GM21367 (cell line): ENCODE measurements at regions not wholly inside any gene's neighbourhood (a gene's known extent, or its start where the extent isn't known, plus 50 kb on each side); places are given as distances from the start of the nearest gene placed in this dataset.
"Not testable (repeated sequence)": the region's sequence is repeated elsewhere in the genome, so short reads cannot be mapped to it uniquely, and the experiment has no call there.

Source experiments
- ATAC-seq: cut with Tn5 transposase; IDR thresholded peaks from one replicate; pipeline ENCODE4 v1.9.1; 2021; ENCODE audit not compliant: unreplicated experiment

DNA sequence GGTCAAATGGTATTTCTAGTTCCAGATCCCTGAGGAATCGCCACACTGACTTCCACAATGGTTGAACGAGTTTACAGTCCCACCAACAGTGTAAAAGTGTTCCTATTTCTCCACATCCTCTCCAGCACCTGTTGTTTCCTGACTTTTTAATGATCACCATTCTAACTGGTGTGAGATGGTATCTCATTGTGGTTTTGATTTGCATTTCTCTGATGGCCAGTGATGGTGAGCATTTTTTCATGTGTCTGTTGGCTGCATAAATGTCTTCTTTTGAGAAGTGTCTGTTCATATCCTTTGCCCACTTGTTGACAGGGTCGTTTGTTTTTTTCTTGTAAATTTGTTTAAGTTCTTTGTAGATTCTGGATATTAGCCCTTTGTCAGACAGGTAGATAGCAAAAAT lies 269.9 kb upstream of the NREP start:
- not testable (repeated sequence) for ATAC-seq

DNA sequence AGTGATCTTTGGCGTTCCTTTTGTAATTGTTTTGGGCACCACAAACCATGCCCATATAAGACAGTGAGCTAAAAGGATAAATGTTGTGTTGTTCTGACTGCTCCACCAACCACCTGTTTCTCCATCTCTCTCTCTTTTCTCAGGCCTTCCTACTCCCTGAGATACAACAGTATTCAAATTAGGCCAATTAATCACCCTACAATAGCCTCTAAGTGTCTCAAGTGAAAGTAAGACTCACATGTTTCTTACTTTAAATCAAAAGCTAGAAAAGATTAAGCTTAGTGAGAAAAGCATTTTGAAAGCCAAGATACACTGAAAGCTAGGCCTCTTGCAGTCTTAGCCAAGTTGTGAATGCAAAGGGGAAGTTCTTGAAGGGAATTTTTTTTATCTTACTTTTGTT lies 268.8 kb upstream of the NREP start:
- ATAC-seq: peak; percentile 77

DNA sequence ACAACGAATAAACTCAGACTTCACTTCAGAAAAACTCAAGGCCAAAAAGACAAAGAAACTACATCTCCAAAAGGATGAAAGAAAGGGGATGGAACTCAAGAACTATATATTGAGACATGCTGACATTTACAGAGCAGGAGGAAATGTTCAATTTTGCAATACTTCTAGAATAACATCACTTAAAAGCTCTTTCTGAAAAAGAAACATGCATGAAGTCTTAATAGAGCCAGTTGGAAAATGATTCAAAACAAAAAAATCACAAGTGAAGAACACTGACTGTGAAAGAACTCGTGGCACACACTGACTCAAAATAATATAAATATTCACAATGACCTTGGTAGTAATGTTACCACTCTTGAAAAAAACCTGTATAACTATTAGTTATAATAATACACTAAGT lies 267.8 kb upstream of the NREP start:
- no peak for ATAC-seq

DNA sequence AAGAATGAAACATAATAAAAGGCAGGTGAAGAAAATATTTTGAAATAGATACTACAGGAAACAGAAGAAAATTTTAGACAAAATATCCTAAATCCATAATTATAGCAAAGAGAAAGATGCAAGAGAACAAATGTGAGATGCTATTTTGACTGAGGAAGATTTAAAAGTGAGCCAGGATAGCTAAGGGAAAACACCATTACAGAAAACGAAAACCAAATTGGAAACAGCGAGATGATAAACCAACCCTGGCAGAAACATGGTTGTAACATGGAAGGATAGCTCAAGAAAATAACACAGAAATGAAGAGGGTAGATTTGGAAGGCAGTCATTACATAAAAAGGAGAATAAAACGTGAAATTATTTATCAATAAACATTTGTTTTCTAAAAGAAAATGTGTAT lies 267.2 kb upstream of the NREP start:
- no peak for ATAC-seq

DNA sequence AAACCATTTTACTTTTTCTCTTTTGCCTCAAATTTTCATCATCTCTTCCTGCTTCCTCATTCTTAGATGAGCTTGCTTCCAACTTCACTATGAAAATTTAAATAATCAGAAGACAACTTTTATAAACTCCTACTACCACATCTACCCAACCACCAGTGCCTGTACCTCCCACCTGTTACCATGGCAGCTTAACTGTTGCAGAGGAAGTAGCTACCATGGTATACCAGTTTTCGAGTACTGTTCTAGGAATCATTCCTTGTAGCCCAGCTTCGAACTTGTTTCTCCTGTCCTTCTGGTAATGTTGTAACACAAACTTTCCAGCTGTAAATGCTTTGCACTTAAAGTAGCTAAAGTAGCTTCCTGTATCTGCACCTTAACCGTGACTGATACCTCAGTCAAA lies 266.8 kb upstream of the NREP start:
- no peak for ATAC-seq

DNA sequence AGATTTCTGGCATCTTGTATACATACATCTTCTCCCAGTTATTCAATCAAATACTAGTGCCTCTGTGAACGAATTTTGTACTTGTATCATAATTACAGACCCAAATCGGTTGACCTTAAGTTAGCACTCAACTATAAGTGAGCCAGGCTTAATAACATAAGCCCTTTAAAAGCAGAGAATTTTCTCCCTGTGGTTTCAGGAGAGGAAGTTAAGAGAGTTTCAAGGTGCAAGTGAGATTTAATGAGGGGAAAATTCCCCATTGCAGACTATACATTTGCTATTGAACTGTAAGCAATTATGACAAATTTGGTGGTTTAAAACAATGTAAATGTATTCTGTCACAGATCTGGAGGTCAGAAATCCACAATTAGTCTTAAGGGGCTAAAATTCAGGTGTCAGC lies 261.9 kb upstream of the NREP start:
- ATAC-seq: no peak

DNA sequence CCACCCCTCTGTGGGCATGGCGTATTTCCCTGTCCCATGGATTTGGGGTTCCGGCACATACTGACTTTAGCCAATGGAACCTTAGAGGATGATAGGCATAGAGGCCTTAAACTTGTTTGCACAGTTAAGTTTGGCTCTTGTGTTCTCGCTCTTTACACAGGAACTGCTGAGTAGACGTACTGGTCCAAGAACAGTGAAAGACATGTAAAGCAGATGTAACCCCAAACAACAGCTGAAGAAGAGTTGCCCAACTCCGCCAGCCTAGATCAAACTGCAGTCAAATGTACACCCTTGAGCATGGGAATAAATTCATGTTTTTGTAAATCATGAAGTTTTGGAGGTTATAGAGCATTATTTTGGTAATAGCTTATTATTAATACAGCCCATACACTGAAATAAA lies 260.0 kb upstream of the NREP start:
- ATAC-seq: no peak

DNA sequence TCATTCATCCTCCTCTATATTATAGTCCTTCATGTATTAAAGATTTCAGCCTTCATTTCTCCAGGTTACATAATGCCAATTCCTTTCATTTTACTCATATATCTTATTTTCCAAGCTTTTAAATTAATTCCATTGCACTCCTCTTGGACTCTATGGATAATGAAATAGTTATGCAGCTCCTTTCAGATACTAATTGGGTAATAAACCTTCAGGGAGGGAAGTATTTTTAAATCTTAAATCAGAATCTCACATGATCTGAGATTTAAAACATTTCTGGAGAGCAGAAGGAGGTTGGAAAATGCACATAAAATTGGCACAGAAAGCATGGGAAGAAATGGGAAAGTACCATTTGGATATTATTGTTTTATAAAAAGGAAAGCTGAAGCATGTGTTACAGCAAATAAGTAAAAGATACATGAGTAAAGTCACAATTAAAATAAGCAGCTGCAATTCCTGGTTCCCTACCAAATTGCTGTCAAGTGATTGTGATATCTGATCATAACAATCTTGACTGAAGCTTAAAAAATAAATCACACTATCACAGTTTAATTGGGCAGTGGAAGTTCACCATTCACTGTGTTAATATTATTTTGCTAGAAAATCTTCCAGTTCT lies 257.9 kb upstream of the NREP start:
- ATAC-seq: no peak

DNA sequence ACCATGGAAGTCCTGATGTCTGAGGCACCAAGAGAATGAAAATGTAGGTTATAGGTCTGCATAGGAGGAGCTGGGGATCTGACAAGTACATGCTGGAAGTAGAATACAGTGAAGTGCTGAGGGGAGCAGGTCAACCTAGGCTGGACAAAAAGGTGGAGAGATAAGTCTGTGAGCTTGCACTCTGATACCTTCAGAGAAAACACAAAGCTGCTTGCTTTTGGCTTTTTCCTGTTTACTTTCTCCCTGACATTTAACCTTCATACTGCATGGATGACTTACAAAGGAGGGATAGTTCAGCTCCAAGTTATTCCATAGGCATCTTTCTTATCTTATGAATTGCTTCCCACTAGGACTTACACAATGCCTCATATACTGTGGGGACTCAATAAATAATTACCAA lies 256.7 kb upstream of the NREP start:
- no peak for ATAC-seq

DNA sequence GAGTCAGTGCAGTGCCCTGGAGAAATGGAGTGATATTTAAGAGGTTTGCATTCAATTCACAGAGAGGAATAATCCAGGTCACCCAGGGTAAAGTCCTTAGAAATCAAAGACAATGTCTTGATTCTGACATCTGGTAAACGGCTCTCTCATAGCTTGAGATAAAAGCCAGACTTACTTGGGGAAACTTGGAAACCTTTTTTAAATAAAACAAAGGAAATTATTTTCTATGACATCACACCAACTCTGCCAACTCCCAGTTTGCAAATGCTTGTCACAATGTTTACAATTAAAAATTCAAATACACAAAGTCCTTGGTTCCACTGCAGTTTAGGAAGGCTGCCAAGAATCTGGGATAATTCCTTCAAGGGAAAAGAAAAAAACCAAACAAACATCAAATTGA lies 255.1 kb upstream of the NREP start:
- no peak for ATAC-seq

DNA sequence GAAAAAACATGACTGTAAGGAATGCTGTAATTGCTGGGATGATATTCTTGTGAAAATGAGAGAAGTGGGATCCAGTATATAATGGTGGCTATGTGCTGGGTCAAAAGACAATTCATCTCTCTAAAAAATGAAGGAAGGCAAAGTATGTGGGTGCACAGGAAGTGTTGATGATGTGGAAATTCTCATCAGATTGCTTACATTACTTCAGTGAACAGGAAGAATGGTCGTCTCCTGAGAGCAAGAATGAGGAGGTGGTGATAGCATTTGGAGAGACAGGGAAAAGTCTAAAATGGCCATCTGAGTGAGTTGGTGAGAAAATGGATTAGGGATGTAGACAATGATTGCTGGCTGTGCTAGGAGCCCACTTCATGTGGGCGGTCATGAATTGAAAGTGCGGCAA lies 253.5 kb upstream of the NREP start:
- no peak for ATAC-seq

DNA sequence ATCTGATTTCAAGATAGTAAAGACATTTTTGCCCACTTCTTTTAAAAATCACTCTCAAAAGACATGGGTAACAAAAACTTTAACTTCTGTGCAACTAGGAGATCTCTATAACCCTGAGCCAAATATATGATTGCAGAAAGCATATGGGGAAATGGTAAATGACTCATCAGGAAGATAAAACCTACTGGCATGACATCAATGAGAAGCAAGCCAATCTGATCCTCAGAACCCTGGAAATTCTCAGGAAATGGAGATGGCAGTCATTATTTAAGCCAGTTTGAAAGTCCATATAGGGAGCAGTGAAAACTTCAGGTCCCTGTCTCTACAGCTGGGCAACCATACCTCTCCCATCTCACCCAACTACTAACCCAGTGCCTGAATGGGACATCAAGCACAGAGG lies 249.7 kb upstream of the NREP start:
- no peak for ATAC-seq

DNA sequence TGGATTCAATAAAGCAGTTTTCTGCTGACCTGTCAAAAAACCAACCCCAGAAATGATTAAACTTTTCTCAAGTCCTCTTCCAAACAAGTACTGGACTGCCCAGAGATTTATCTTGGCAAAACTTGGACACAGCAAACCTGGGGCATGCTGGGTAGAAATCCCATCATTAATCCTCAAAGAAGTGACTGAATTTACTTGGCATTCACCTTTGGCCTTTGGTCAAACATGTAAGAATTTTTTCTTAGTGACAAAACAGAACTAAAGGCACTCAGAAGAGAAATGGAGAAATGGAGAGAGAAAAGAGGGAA lies 248.6 kb upstream of the NREP start:
- ATAC-seq: no peak

DNA sequence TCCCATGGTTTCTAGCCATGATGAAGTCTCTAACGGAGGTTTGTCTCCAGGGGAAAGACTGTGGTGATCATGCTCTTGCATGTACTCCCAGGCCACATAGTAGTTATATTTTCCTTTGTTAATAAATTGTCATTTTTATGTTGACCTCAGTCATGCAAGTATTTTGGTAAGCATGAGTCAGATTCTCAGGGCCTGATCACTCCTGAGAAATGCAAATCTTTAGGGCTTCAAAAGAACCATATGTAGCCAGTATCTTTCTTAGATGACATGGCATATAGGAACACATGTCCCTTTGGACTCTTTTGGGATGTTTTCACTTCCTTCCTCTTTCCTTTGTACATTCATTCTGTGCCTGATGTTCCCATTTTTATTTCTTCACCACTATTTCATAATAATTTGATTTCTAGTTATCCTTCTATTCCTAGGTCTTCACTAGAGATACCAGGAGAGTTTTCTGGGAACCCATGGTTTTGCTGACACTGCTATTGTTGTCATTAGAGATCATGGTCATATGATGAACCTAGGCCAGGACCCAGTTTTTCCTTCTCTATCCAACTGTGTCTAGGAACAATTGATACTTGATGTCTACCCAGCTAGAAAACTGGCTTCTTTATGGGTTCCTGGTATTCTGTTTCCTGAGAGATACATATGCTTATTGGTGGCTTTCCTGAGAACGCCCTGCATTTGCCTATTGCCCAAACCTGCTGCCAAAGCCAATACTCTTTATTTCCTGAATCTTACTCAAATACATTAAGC lies 248.1 kb upstream of the NREP start:
- peak; percentile 85 for ATAC-seq

DNA sequence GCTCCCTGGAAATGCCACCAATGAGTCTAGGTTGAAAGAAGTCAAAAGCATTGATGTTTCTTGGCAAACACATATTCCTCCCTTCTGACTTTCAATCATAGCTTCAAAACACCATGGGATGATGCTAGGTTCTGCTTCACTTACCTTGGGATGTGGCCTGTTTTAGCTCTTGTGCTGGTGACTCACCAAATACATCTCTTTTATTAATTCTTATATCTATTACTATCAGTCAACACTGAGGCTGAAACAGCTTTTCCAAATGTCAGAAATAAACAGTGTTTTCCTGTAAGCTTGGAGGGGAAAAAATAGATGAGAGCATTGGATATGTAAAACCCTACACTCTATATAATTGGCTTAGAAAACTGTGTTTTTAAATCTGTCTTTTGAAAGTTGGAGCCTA lies 245.4 kb upstream of the NREP start:
- no peak for ATAC-seq

DNA sequence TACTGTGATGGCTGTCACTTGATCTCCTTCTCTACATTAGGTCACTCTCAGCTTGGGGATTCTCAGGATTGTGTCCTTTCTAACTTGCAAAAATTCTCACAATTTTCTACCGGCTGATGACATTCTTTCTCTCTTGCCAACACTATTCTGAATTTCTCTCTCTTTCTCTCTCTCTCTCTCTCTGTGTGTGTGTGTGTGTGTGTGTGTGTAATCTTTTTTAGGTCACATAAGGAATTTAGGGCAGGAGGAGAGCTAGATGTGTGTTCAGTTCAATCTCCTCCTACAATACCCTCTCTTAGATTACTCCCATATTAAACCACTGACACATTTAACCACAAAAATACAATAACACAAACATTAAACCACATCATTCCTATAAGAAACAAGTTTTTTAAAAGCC lies 242.3 kb upstream of the NREP start:
- ATAC-seq: no peak

DNA sequence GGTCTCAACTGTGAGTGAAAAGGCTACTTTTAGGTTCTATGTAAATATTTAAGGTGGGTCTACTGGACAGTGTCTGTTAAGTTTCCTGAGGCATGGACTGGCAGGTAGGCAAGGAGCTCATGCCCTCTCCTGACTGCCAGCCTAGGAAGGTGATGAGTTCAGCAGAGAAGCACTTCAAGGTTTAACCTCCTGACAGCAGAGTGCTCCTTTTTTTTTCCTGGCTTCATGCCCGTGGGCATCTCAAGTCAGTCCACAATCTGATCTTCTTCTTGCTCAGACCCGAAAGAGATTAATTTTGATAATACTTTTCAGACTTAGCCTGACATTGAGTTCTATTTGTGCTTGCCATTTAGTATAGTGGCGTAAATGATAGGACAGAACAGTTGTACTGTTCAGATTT lies 241.9 kb upstream of the NREP start:
- no peak for ATAC-seq

DNA sequence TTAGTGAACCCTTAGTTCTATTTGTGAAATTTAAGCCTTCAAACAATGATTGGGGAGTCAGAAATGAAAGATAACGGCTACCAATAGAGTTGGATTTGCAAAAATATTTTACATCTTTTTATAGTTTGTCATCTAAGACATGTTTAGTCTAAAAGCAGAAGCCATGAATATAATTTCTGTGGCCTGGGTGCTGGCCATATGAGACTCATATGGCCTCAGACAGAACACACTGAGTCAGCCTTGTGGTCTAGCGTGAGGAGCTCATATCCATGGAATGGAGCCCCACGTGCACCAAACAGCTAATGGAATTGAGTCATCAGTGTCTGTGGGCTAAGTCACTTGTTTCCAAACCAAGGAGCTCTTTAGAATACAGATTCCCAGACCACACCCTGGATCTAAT lies 240.7 kb upstream of the NREP start:
- no peak for ATAC-seq

DNA sequence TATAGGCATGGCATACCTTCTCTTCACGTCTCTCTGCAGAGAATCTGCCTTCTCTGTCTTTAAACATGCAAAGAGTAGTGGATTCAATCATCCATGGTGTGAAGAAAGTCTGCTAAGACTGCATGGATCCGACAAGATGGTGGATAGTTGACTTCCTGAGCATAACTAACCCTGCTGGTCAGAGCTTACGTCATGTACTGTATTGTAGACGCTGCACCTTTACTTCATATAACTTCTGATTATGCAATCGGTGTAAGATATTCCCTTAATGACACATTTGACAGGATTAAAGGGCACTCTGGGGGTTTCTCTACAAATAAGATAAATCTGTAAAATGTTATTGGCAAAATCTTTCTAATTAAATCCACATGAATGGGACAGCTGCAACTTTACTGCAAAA lies 240.3 kb upstream of the NREP start:
- ATAC-seq: no peak

DNA sequence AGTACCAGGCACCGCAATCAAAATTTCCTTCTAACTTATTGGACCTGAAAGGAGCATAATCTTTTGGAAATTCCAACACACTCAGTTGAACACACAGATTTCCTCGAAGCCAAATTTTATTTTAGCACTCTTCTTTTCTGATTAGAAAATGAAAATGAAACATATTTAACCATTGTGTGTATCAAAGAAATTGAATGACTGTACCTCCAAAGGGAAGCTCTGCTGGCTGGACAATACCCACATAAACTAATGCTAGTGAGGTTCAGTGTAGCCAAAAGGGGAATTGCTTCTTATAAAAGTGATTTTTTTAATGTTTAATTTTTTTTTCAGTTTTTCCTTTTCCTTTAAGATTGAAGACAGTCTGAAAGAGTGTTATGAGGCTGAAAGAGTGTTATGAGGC lies 239.6 kb upstream of the NREP start:
- ATAC-seq: no peak

DNA sequence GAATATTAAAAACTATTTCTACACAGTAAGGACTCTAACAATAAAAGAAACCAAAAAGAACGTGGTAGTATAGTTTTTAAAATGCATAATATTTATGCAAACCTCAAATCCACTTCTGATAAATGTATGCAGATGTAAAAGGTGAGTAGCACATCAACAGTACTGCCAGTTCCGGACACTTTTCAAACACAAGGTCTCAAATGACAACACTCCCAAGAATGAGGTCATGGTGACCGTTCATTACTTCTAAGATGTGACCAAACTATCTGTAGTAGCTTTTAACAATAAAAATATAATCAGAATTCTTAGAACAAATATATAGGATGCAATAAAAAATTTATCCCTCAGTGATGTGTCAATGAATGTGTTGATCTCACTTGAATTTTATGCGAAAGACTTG lies 238.7 kb upstream of the NREP start:
- no peak for ATAC-seq

DNA sequence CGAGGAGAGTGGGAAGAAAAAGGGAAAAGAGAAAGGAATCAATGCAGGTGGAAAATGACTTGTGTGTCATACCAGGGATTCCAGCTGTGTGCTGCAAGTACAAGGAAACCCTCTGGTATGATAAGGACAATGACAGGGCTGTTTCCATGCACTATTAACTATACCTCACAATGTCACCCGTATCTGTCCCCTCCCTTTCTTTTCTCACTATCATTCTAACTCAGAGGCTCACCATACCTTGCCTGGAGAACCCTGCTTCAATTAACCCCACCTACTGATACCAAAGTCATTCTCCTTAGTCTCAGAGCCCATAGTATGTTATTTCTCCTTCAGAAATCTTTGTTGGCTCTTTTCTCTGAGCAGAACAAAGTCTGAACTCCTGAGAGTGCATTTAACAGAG lies 236.2 kb upstream of the NREP start:
- ATAC-seq: no peak

DNA sequence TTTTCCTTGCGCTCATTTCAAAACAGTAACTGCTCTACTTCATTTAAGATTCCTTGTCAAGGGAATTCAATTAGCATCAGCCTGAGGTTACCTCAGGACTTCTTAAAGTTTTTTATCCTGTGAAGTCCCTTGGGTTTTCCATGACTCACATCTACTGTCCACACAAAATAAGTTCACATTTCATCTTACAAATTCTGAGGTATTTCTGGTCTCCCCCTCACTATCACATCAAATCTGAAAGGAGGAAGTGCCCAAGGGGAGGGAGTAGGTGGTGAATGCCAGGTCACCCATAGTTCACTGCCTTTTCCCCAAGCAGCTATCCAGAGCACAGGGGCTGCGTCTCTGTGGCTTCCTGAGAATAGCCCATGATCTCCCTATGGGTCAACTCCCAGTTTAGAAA lies 227.1 kb upstream of the NREP start:
- peak; percentile 81 for ATAC-seq
